Testis (tissue), 2 donors: ENCODE measurements at regions not wholly inside any gene's neighbourhood (a gene's known extent, or its start where the extent isn't known, plus 50 kb on each side); places are given as distances from the start of the nearest gene placed in this dataset.

Experiments
- DNase-seq: peaks from one replicate; pipeline ENCODE4 v3.0.0-alpha.2; 2019
- H3K27ac ChIP-seq, 2 donors: fragments of 200-600 bp; sonication (generic); one replicate each; pipeline ENCODE4 v1.5.1; 2019
- H3K27me3 ChIP-seq: fragments of 200-600 bp; sonication (generic); one replicate; pipeline ENCODE4 v1.5.1; 2019
- H3K36me3 ChIP-seq: fragments of 200-600 bp; sonication (generic); one replicate; pipeline ENCODE4 v1.5.1; 2017; ENCODE audit warnings: low read depth; ENCODE audit errors: missing control alignments
- H3K4me1 ChIP-seq: fragments of 200-600 bp; sonication (generic); one replicate; pipeline ENCODE4 v1.5.1; 2019
- H3K4me3 ChIP-seq, 2 donors: fragments of 200-600 bp; sonication (generic); one replicate each; pipeline ENCODE4 v1.5.1; 2017 to 2019
- H3K9me3 ChIP-seq: fragments of 200-600 bp; sonication (generic); one replicate; pipeline ENCODE4 v1.5.1; 2017
- POLR2A ChIP-seq: fragments of 450-650 bp; IDR thresholded peaks from one replicate; pipeline ENCODE4 v1.6.1; 2017; ENCODE audit warnings: antibody characterized with exemption, mild to moderate bottlenecking, moderate library complexity
- WGBS, 2 donors: methylation state at CpG; one replicate each; pipeline ENCODE4 v1.1.5; 2018; 5-methylcytosine and 5-hydroxymethylcytosine counted together
- intact Hi-C: fragments of 100-400 bp; cut with DNase I; formaldehyde crosslinking; loops from one replicate; pipeline ENCODE4 v1.15.1; 2023; ENCODE audit warnings: low total_unique reads
- TF ChIP-seq, protein P1 (sequence below), 3 experiments: fragments of 450-650 bp in 2 of 3; fragments of 200-600 bp in 1 of 3; sonication (generic) in 1 of 3; IDR thresholded peaks; one replicate each; pipeline ENCODE4 v1.5.1; 2016 to 2019; ENCODE audit warnings: antibody characterized with exemption in 3 of 3, mild to moderate bottlenecking in 2 of 3, moderate library complexity in 1 of 3

DNA sequence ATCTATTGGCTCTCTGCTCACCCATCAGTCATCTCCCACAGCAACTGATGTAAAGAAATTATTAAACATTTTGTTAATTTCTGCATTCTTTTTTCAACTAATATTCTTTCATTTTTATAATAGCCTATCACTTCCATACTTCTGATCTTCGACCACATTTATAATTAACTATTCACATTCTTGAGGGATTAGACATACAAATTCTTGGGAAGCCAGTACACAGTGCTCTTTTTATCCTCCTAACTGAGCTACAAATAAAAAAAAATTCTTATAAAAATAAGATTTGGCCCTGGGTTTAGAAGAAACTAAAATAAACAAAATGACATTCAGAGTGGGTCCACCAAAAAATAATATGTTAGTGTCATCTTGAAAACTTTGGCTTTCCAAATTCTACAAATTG lies 103.7 kb upstream of the ITGA1 start:
- no peaks in the 10 kb centered on the region for H3K4me1 ChIP-seq
- H3K9me3 ChIP-seq = no peaks in the 10 kb centered on the region
- 44 to 68% methylated on average over 1 of the region's 1 CpG for WGBS, 2 donors
- no peak for DNase-seq
- no peak overlapping the region for H3K27ac ChIP-seq
- H3K27me3 ChIP-seq = no peaks in the 10 kb centered on the region
- no peak overlapping the region for H3K4me3 ChIP-seq
- TF ChIP-seq POLR2A = no peak
- TF ChIP-seq, protein P1, sequence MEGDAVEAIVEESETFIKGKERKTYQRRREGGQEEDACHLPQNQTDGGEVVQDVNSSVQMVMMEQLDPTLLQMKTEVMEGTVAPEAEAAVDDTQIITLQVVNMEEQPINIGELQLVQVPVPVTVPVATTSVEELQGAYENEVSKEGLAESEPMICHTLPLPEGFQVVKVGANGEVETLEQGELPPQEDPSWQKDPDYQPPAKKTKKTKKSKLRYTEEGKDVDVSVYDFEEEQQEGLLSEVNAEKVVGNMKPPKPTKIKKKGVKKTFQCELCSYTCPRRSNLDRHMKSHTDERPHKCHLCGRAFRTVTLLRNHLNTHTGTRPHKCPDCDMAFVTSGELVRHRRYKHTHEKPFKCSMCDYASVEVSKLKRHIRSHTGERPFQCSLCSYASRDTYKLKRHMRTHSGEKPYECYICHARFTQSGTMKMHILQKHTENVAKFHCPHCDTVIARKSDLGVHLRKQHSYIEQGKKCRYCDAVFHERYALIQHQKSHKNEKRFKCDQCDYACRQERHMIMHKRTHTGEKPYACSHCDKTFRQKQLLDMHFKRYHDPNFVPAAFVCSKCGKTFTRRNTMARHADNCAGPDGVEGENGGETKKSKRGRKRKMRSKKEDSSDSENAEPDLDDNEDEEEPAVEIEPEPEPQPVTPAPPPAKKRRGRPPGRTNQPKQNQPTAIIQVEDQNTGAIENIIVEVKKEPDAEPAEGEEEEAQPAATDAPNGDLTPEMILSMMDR (IDR thresholded peaks at IDR 0.05) = no peak
- intact Hi-C loops = no loop called here
- no peaks in the 10 kb centered on the region for H3K36me3 ChIP-seq

DNA sequence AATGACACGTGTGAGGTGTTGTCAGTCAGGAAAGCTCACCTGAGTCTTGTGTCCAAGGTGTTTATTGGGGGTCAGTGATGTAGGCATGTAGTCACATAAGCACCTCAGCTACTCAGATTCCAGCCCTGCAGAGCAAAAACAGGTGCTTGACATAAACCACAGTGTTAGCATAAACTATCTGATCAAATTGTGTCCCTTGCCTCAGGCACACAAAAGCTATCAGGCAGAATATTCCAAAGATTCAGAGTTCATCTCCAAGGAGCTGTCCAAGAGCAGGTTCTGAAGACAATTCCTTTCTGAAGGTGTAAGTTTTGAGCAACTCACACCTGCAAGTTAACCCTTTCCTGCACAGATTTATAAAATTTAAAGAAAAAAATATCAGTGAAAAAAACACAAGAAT lies 102.2 kb upstream of the ITGA1 start:
- Histone ChIP-seq H3K27me3 (no peaks in the 10 kb centered on the region), H3K9me3 (no peaks in the 10 kb centered on the region), H3K4me3 (no peak overlapping the region), H3K27ac (no peak overlapping the region), H3K4me1 (peaks cover 6% of the 10 kb centered on the region), H3K36me3 (no peaks in the 10 kb centered on the region)
- DNase-seq = no peak
- intact Hi-C loops = no loop called here
- 62 to 85% methylated on average over 1 of the region's 1 CpG for WGBS, 2 donors
- TF ChIP-seq POLR2A = no peak
- TF ChIP-seq, protein P1 (IDR thresholded peaks at IDR 0.05) = no peak

DNA sequence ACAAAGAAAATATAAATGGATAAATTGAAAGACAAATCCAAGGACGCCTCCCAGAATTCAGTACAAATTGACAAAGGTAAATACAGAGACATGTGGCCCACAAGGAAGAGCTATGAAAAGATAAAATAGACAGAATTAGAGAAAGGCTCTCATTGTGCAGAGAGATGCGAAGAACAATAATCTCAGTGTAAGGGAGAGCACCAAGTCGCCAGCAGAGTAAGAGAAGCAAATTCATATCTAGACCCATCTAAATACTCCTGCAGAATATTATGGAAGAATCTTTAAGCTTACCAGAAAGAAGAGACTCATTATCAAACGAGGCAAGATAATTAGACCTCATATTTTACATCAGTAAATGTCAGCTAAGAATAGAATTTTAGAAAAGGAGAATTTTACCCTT lies 101.7 kb upstream of the ITGA1 start:
- no peaks in the 10 kb centered on the region for H3K27me3 ChIP-seq
- H3K9me3 ChIP-seq = no peaks in the 10 kb centered on the region
- no peak overlapping the region for H3K27ac ChIP-seq
- no peak overlapping the region for H3K4me3 ChIP-seq
- no peak for TF ChIP-seq POLR2A
- TF ChIP-seq, protein P1 (IDR thresholded peaks at IDR 0.05) = no peak
- WGBS, 2 donors = 61 to 71% methylated on average over 4 of the region's 4 CpGs
- DNase-seq = no peak
- peaks cover 10% of the 10 kb centered on the region for H3K4me1 ChIP-seq
- H3K36me3 ChIP-seq = no peaks in the 10 kb centered on the region
- intact Hi-C loops = no loop called here

DNA sequence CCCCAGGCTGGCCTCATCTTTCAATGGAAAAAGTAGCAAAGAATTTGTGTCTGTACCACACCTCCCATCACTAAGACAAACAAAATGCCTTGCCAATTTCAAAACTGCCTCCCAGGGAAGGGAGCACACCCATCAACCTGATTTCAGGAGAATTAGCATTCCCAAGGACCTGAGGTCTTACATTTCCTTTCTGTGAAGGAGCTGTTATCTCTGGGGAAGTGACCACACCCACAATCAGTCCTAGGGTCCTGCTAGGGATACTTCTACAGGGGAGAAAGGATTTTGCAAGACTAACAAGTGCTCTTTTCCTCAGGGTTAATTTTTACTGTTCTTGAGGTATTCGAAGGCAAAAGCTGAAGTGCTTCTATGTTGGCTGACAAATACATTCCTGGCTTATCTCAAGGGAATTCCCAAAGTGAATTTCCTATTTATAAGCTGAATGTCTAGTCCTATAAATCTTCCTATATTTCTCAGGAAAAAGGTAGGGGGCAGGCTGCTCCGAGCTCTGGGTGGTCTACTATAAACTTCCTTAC lies 97.4 kb upstream of the ITGA1 start:
- WGBS, 2 donors = 35 to 42% methylated on average over 2 of the region's 2 CpGs
- intact Hi-C loops = no loop called here
- no peak overlapping the region for H3K27ac ChIP-seq

DNA sequence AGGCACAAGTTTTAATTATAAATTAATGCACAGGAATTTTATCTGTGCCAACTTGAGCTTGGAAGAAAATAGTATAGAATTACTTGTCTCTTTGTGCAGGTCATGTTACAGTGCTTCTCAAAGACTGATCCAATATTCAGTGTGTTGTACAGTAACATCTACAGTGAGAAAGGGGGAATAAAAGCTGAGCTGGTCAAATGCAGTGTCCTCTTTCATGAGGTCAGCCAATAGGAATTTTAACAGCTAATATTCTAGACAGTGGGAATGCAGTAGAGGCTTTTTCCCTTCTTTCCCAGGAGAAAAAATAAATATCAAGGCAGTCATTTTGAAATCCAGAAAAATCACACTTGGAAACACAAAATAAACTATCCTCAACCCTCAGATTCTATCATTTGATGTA lies 95.7 kb upstream of the ITGA1 start:
- H3K4me1 ChIP-seq = peaks cover 11% of the 10 kb centered on the region
- no peaks in the 10 kb centered on the region for H3K9me3 ChIP-seq
- H3K36me3 ChIP-seq = no peaks in the 10 kb centered on the region
- H3K4me3 ChIP-seq = no peak overlapping the region
- intact Hi-C loops = no loop called here
- no peaks in the 10 kb centered on the region for H3K27me3 ChIP-seq
- TF ChIP-seq, protein P1 (IDR thresholded peaks at IDR 0.05) = no peak
- no peak for TF ChIP-seq POLR2A
- DNase-seq = no peak
- H3K27ac ChIP-seq = no peak overlapping the region

More for the DNA sequence above, 97.4 kb upstream of the ITGA1 start:
- DNase-seq = no peak
- no peaks in the 10 kb centered on the region for H3K36me3 ChIP-seq
- no peaks in the 10 kb centered on the region for H3K9me3 ChIP-seq
- TF ChIP-seq, protein P1 (IDR thresholded peaks at IDR 0.05) = no peak
- TF ChIP-seq POLR2A = no peak
- no peaks in the 10 kb centered on the region for H3K27me3 ChIP-seq
- no peak overlapping the region for H3K4me3 ChIP-seq
- H3K4me1 ChIP-seq = peaks cover 11% of the 10 kb centered on the region
